ENCODE measurements at regions not wholly inside any gene's neighbourhood (a gene's known extent, or its start where the extent isn't known, plus 50 kb on each side); places are given as distances from the start of the nearest gene placed in this dataset.
"Not testable (repeated sequence)": the region's sequence is repeated elsewhere in the genome, so short reads cannot be mapped to it uniquely, and the experiment has no call there.

DNA sequence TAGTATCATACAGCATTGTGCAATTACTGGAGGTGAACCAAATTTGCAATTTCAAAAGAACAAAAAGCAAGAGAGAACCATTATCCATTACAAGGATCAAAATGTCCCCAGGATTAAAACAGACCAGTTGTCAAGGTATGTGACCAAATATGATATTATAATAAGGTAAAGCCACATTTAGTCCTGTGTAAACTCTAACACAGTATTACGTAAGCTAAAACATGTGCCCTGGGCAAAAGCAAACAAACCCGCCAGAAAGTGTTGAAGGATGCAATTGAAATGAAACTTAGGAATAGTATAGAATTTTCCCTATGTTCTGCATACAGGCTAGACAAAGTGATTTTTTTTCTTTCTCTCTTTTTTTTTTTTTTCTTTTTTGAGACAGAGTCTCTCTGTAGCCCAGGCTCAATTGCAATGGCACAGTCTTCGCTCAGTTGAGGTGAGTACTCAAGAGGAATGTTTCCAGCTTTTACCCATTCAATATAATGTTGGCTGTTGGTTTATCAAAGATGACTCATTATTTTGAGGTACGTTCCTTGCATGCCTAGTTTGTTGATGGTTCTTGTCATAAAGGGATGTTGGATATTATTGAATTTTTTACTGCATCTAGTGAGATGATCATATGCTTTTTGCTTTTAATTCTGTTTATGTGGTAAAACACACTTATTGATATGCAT is 137.1 kb upstream of the FOXG1 start:
- no peak overlapping the region for H3K4me3 ChIP-seq (ENCODE audit: low read length)
- TF ChIP-seq, protein P1, sequence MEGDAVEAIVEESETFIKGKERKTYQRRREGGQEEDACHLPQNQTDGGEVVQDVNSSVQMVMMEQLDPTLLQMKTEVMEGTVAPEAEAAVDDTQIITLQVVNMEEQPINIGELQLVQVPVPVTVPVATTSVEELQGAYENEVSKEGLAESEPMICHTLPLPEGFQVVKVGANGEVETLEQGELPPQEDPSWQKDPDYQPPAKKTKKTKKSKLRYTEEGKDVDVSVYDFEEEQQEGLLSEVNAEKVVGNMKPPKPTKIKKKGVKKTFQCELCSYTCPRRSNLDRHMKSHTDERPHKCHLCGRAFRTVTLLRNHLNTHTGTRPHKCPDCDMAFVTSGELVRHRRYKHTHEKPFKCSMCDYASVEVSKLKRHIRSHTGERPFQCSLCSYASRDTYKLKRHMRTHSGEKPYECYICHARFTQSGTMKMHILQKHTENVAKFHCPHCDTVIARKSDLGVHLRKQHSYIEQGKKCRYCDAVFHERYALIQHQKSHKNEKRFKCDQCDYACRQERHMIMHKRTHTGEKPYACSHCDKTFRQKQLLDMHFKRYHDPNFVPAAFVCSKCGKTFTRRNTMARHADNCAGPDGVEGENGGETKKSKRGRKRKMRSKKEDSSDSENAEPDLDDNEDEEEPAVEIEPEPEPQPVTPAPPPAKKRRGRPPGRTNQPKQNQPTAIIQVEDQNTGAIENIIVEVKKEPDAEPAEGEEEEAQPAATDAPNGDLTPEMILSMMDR (conservative IDR thresholded peaks at IDR 0.05; ENCODE audit: low read depth, low read length) = no peak
- no peak for DNase-seq (ENCODE audit: low read depth)

DNA sequence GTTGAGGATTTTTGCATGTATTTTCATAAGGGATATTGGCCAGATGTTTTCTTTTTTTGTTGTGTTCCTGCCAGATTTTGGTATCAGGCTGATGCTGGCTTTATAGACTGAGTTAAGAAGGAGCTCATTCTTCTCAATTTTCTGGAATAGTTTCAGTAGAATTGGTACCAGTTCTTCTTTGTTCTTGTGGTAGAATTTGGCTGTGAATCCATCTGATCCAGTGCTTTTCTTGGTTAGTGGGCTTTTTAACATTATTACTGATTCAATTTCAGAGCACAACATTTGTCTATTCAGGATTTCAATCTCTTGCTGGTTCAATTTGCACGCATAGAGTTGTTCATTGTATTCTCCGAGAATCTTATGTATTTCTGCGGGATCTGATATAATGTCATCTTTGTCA is 136.5 kb upstream of the FOXG1 start:
- TF ChIP-seq, protein P1 (conservative IDR thresholded peaks at IDR 0.05; ENCODE audit: low read depth, low read length) = no peak
- no peak for DNase-seq (ENCODE audit: low read depth)
- no peak overlapping the region for H3K4me3 ChIP-seq (ENCODE audit: low read length)

DNA sequence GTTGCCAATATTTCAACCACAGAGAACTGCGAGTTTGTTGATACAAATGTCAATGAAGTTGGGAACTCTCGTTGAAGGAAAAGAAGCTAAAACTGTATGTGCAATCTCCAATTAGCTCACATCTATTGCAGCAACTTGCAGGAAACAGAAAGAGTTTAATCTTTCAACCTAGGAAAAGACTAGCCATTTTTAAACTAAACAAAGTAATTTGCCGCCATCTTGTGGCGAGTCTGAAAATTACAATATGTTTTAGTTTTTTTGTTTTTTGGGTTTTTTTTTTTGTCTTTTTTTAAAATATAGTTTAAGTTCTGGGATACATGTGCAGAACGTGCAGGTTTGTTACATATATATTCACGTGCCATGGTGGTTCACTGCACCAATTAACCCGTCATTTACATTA is 131.2 kb upstream of the FOXG1 start:
- no peak overlapping the region for H3K4me3 ChIP-seq (ENCODE audit: low read length)
- TF ChIP-seq, protein P1 (conservative IDR thresholded peaks at IDR 0.05; ENCODE audit: low read depth, low read length) = peak; percentile 45
- peak; percentile 10 for DNase-seq (ENCODE audit: low read depth)

DNA sequence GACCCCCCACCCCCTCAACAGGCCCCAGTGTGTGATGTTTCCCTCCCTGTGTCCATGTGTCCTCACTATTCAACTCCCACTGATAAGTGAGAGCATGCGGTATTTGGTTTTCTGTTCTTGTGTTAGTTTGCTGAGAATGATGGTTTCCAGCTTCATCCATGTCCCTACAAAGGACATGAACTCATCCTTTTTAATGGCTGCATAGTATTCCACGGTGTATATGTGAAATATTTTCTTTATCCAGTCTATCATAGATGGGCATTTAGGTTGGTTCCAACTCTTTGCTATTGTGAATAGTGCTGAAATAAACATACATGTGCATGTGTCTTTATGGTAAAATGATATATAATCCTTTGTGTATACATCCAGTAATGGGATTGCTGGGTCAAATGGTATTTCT is 130.8 kb upstream of the FOXG1 start:
- H3K4me3 ChIP-seq (ENCODE audit: low read length); DNase-seq (ENCODE audit: low read depth): not testable (repeated sequence)

DNA sequence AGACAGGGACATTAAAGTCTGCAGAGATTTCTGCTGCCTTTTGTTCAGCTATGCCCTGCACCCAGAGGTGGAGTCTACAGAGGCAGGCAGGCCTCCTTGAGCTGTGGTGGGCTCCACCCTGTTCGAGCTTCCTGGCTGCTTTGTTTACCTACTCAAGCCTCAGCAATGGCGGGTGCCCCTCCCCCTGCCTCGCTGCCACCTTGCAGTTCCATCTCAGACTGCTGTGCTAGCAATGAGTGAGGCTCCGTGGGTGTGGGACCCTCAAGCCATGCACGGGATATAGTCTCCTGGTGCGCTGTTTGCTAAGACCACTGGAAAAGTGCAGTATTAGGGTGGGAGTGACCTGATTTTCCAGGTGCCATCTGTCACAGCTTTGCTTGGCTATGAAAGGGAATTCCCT is 125.4 kb upstream of the FOXG1 start:
- not testable (repeated sequence) for H3K4me3 ChIP-seq (ENCODE audit: low read length); DNase-seq (ENCODE audit: low read depth)

DNA sequence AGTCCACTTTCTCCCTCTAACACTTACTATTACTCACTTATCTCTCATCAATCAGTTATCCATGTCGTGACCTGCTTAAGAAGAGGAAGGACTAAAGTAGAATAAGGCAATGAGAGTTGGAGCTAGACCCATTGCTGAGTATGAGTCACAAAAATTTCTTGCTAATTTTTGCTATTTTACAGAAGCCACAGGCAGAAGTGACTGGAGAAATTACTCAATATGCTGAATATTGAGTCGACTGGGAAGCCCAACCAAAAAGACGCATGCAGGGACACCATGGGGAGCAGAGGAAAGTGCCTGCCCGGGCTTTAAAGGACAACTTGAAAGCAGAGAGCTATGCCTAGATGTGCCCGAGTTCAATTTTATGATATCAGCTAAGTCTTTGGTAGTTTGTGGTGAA is 115.4 kb upstream of the FOXG1 start:
- no peak overlapping the region for H3K4me3 ChIP-seq (ENCODE audit: low read length)
- TF ChIP-seq, protein P1 (conservative IDR thresholded peaks at IDR 0.05; ENCODE audit: low read depth, low read length) = no peak

DNA sequence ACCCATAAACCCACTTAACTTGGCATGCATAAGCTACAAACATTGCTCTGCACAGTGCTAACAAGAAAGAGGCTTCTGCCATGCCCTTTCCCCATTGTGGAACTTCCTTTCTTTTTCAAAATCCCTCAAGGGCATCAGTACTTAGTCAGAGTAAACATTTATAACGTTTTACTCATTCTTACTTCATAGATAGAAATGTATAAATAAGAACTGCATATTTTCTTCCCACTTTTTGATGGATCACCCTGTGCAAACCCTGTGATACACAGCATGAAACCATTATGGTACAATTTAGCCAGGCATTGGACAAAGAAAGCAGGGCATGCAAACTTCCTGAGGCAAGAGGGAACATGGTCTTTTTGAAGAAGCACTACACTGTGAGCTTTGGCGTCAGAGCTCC is 113.8 kb upstream of the FOXG1 start:
- no peak for DNase-seq (ENCODE audit: low read depth)
- TF ChIP-seq, protein P1 (conservative IDR thresholded peaks at IDR 0.05; ENCODE audit: low read depth, low read length) = no peak
- no peak overlapping the region for H3K4me3 ChIP-seq (ENCODE audit: low read length)

More for the DNA sequence above, 115.4 kb upstream of the FOXG1 start:
- DNase-seq (ENCODE audit: low read depth) = peak; percentile 14

DNA sequence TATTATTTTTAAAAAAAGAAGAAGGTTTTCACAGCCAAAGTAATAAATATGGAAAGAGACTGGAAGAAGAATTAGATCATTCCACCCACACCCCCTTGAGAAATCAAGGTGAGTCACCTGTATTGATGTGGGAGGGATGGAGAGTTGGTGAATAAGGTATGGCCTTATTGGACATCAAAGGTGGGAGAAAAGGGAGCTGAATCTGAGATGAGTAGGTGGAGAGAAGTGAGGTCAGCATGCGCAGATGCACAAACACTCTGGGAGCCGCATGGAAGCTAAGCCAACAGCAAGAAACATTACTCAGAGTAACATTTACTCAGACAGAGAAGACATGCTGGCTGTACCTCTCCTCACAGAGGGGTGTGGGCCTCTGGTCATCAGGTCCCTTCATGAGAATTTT is 113.1 kb upstream of the FOXG1 start:
- DNase-seq (ENCODE audit: low read depth) = no peak
- H3K4me3 ChIP-seq (ENCODE audit: low read length) = no peak overlapping the region
- TF ChIP-seq, protein P1 (conservative IDR thresholded peaks at IDR 0.05; ENCODE audit: low read depth, low read length) = no peak
